Body of pancreas (tissue), 4 donors: ENCODE measurements at regions not wholly inside any gene's neighbourhood (a gene's known extent, or its start where the extent isn't known, plus 50 kb on each side); places are given as distances from the start of the nearest gene placed in this dataset.

ENCODE experiments used
- ATAC-seq: fragments of 150-250 bp; one replicate; pipeline ENCODE4 v1.9.1; 2016
- DNase-seq, 4 donors: peaks; one replicate each; pipeline ENCODE4 v3.0.0-alpha.2; 2019
- H3K27ac ChIP-seq, 4 donors: fragments of 200-600 bp; sonication (generic); 1 replicate in 3 of 4; 2 replicates in 1 of 4; pipeline versions ENCODE4 v1.5.1 to v1.6.1; 2016 to 2019; ENCODE audit warnings: mild to moderate bottlenecking in 1 of 4, mixed read lengths in 1 of 4, moderate library complexity in 1 of 4
- H3K27me3 ChIP-seq, 2 donors: fragments of 200-600 bp; sonication (generic); one replicate each; pipeline ENCODE4 v1.6.0; 2016; ENCODE audit warnings: mild to moderate bottlenecking in 1 of 2
- H3K36me3 ChIP-seq, 2 donors: fragments of 200-600 bp; sonication (generic); replicated peaks in 1 of 2; 2 replicates each; pipeline ENCODE4 v1.5.1; 2016; ENCODE audit warnings: low read depth in 2 of 2; ENCODE audit not compliant: insufficient read depth in 1 of 2
- H3K4me1 ChIP-seq: fragments of 200-600 bp; sonication (generic); one replicate; pipeline ENCODE4 v1.6.0; 2016
- H3K4me3 ChIP-seq, 2 donors: fragments of 200-600 bp; sonication (generic); 1 replicate in 1 of 2; 2 replicates in 1 of 2; pipeline ENCODE4 v1.5.1; 2016 to 2019
- H3K9me3 ChIP-seq, 3 donors: fragments of 200-600 bp; sonication (generic); 1 replicate in 2 of 3; 2 replicates in 1 of 3; pipeline ENCODE4 v1.5.1; 2016
- CTCF ChIP-seq, 7 experiments: fragments of 450-650 bp in 4 of 7; fragments of 200-600 bp in 3 of 7; sonication (generic) in 3 of 7; IDR thresholded peaks; one replicate each; pipeline ENCODE4 v1.5.1; 2016 to 2019; ENCODE audit warnings: antibody characterized with exemption in 7 of 7
- POLR2A ChIP-seq, 3 donors: fragments of 450-650 bp; IDR thresholded peaks; one replicate each; pipeline ENCODE4 v1.6.1; 2016; ENCODE audit warnings: antibody characterized with exemption in 3 of 3, mild to moderate bottlenecking in 2 of 3
- WGBS, 2 donors: methylation state at CpG; one replicate each; pipeline ENCODE4 v1.1.5; 2017; 5-methylcytosine and 5-hydroxymethylcytosine counted together
- intact Hi-C: fragments of 100-400 bp; cut with DNase I; formaldehyde crosslinking; loops from one replicate; pipeline ENCODE4 v1.15.1; 2023

- ATAC-seq (no peak), DNase-seq (no peak)
- TF ChIP-seq POLR2A (IDR thresholded peaks at IDR 0.05) = no peak
- TF ChIP-seq CTCF (IDR thresholded peaks at IDR 0.05) = no peak
- Histone ChIP-seq H3K4me3 (no peak overlapping the region), H3K36me3 (no peaks in the 10 kb centered on the region), H3K27ac (no peak overlapping the region), H3K9me3 (no peaks in the 10 kb centered on the region), H3K4me1 (no peaks in the 10 kb centered on the region), H3K27me3 (no peaks in the 10 kb centered on the region)
- intact Hi-C loops = no loop called here
- 63% methylated on average over 2 of the region's 2 CpGs; no CpG with 5 or more reads in 1 of the 2 donors for WGBS, 2 donors
Measured at GRCh38 chr22:47690166-47690565, 927.7 kb downstream of the TBC1D22A start.

GRCh38 chr22:47687776-47688175 is 925.3 kb downstream of the TBC1D22A start:
- WGBS, 2 donors = 58 to 65% methylated on average over 4 of the region's 4 CpGs
- ATAC-seq (no peak), DNase-seq (no peak)
- Histone ChIP-seq H3K27me3 (no peaks in the 10 kb centered on the region), H3K4me3 (no peak overlapping the region), H3K4me1 (no peaks in the 10 kb centered on the region), H3K36me3 (no peaks in the 10 kb centered on the region), H3K9me3 (peaks cover 0 to 9% (median 0%) of the 10 kb centered on the region in 3 donors), H3K27ac (no peak overlapping the region)
- TF ChIP-seq POLR2A (IDR thresholded peaks at IDR 0.05) (no peak), CTCF (IDR thresholded peaks at IDR 0.05) (no peak)
- intact Hi-C loops = no loop called here

- TF ChIP-seq CTCF (IDR thresholded peaks at IDR 0.05) (no peak), POLR2A (IDR thresholded peaks at IDR 0.05) (no peak)
- DNase-seq = no peak
- Histone ChIP-seq H3K4me3 (no peak overlapping the region), H3K4me1 (no peaks in the 10 kb centered on the region), H3K36me3 (no peaks in the 10 kb centered on the region), H3K9me3 (peaks cover 0 to 9% (median 0%) of the 10 kb centered on the region in 3 donors), H3K27me3 (no peaks in the 10 kb centered on the region), H3K27ac (no peak overlapping the region)
- intact Hi-C loops = no loop called here
- 33 to 42% methylated on average over 5 of the region's 5 CpGs for WGBS, 2 donors
- no peak for ATAC-seq
Measured at GRCh38 chr22:47687346-47687655, 924.9 kb downstream of the TBC1D22A start.

- peaks cover 0 to 9% (median 0%) of the 10 kb centered on the region in 3 donors for H3K9me3 ChIP-seq
- no peaks in the 10 kb centered on the region for H3K4me1 ChIP-seq
- intact Hi-C loops = no loop called here
- H3K36me3 ChIP-seq = no peaks in the 10 kb centered on the region
- 40 to 45% methylated on average over 11 of the region's 11 CpGs for WGBS, 2 donors
- TF ChIP-seq POLR2A (IDR thresholded peaks at IDR 0.05) (no peak), CTCF (IDR thresholded peaks at IDR 0.05) (no peak)
- H3K27ac ChIP-seq = no peak overlapping the region
- ATAC-seq = no peak
- H3K27me3 ChIP-seq = no peaks in the 10 kb centered on the region
- H3K4me3 ChIP-seq = no peak overlapping the region
- DNase-seq = no peak
Measured at GRCh38 chr22:47686594-47687345, 924.3 kb downstream of the TBC1D22A start.
